IMR-90 (cell line): ENCODE measurements at regions not wholly inside any gene's neighbourhood (a gene's known extent, or its start where the extent isn't known, plus 50 kb on each side); places are given as distances from the start of the nearest gene placed in this dataset.

Source experiments
- BHLHE40 ChIP-seq: fragments of 150-350 bp; IDR thresholded peaks from 2 replicates; pipeline ENCODE4 v1.6.1; 2016; ENCODE audit warnings: mild to moderate bottlenecking, low read depth, low read length
- CEBPB ChIP-seq: IDR thresholded peaks from 2 replicates; pipeline ENCODE4 v1.6.1; 2012; ENCODE audit warnings: low read depth, low read length, improper control_type of control experiment
- CHD1 ChIP-seq: IDR thresholded peaks from 2 replicates; pipeline ENCODE4 v1.6.1; 2012; ENCODE audit warnings: low read depth, low read length, improper control_type of control experiment
- FOS ChIP-seq: fragments of 150-350 bp; IDR thresholded peaks from 2 replicates; pipeline ENCODE4 v1.6.1; 2016; ENCODE audit warnings: low read depth, low read length
- MAFK ChIP-seq: IDR thresholded peaks from 2 replicates; pipeline ENCODE4 v1.6.1; 2012; ENCODE audit warnings: low read depth, low read length, improper control_type of control experiment
- MAZ ChIP-seq: IDR thresholded peaks from 2 replicates; pipeline ENCODE4 v1.6.1; 2012; ENCODE audit warnings: low read depth, mild to moderate bottlenecking, low read length, improper control_type of control experiment, moderate library complexity, borderline replicate concordance
- MXI1 ChIP-seq: IDR thresholded peaks from 2 replicates; pipeline ENCODE4 v1.6.1; 2012; ENCODE audit warnings: low read depth, mild to moderate bottlenecking, low read length, moderate library complexity, borderline replicate concordance
- POLR2A ChIP-seq: IDR thresholded peaks from 2 replicates; pipeline ENCODE4 v1.6.1; 2012; ENCODE audit warnings: mild to moderate bottlenecking, low read depth, low read length
- RAD21 ChIP-seq: IDR thresholded peaks from 2 replicates; pipeline ENCODE4 v1.6.1; 2012; ENCODE audit warnings: low read length, improper control_type of control experiment
- RCOR1 ChIP-seq: IDR thresholded peaks from 2 replicates; pipeline ENCODE4 v1.6.1; 2012; ENCODE audit warnings: mild to moderate bottlenecking, low read length, improper control_type of control experiment; ENCODE audit not compliant: insufficient replicate concordance
- RFX5 ChIP-seq: IDR thresholded peaks from 2 replicates; pipeline ENCODE4 v1.8.0; 2012; ENCODE audit warnings: low read depth, mild to moderate bottlenecking, low read length, moderate library complexity
- SMC3 ChIP-seq: fragments of 150-350 bp; IDR thresholded peaks from 2 replicates; pipeline ENCODE4 v1.6.1; 2016; ENCODE audit warnings: low read depth, mild to moderate bottlenecking, antibody characterized with exemption, low read length, moderate library complexity
- TF ChIP-seq, protein P1 (sequence below): conservative IDR thresholded peaks from 2 replicates; pipeline ENCODE4 v1.5.1; 2012; ENCODE audit warnings: mild to moderate bottlenecking, low read depth, low read length, improper control_type of control experiment
- TF ChIP-seq, protein P2 (sequence below): fragments of 150-350 bp; IDR thresholded peaks from 2 replicates; pipeline ENCODE4 v1.6.1; 2017; ENCODE audit warnings: mild to moderate bottlenecking, antibody characterized with exemption, low read length, low read depth

DNA sequence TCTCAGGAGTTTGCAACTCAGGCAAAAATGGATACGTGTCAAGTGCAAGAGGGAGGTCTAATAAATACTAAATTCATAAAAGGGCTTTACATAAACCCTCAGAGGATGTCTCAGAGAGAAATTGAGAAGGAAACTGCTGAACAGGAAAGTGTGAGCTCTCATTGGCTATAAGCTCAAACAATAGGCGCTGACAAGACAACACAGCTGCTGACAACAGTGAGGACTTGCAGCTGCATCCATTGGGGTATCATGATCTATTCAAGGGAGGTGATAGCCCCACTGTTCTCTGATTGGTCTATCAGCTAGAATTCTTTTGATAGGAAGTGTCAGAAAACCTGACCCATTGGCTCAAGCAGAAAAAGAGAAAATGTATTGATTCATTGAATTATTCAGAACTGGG is 187.2 kb downstream of the CBLN1 start:
- TF ChIP-seq, protein P1, sequence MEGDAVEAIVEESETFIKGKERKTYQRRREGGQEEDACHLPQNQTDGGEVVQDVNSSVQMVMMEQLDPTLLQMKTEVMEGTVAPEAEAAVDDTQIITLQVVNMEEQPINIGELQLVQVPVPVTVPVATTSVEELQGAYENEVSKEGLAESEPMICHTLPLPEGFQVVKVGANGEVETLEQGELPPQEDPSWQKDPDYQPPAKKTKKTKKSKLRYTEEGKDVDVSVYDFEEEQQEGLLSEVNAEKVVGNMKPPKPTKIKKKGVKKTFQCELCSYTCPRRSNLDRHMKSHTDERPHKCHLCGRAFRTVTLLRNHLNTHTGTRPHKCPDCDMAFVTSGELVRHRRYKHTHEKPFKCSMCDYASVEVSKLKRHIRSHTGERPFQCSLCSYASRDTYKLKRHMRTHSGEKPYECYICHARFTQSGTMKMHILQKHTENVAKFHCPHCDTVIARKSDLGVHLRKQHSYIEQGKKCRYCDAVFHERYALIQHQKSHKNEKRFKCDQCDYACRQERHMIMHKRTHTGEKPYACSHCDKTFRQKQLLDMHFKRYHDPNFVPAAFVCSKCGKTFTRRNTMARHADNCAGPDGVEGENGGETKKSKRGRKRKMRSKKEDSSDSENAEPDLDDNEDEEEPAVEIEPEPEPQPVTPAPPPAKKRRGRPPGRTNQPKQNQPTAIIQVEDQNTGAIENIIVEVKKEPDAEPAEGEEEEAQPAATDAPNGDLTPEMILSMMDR: no peak
- TF ChIP-seq MAZ (no peak), POLR2A (no peak), MXI1 (no peak), CEBPB (no peak), RFX5 (no peak), CHD1 (no peak), SMC3 (no peak), MAFK (no peak), RAD21 (no peak), FOS (no peak), BHLHE40 (no peak), RCOR1 (no peak)
- TF ChIP-seq, protein P2, sequence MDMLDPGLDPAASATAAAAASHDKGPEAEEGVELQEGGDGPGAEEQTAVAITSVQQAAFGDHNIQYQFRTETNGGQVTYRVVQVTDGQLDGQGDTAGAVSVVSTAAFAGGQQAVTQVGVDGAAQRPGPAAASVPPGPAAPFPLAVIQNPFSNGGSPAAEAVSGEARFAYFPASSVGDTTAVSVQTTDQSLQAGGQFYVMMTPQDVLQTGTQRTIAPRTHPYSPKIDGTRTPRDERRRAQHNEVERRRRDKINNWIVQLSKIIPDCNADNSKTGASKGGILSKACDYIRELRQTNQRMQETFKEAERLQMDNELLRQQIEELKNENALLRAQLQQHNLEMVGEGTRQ: no peak
